ENCODE measurements at regions not wholly inside any gene's neighbourhood (a gene's known extent, or its start where the extent isn't known, plus 50 kb on each side); places are given as distances from the start of the nearest gene placed in this dataset.
"Not testable (repeated sequence)": the region's sequence is repeated elsewhere in the genome, so short reads cannot be mapped to it uniquely, and the experiment has no call there.

GRCh38 chr6:137286368-137286767, 67.2 kb upstream of the IFNGR1 start:
- ATAC-seq = no peak
- no peak for DNase-seq
- intact Hi-C loops (cut with DNase I, micrococcal nuclease) = no loop called here

GRCh38 chr6:137284811-137285110, 65.6 kb upstream of the IFNGR1 start:
- ATAC-seq (no peak), DNase-seq (no peak)
- intact Hi-C loops (cut with DNase I, micrococcal nuclease) = no loop called here

DNA sequence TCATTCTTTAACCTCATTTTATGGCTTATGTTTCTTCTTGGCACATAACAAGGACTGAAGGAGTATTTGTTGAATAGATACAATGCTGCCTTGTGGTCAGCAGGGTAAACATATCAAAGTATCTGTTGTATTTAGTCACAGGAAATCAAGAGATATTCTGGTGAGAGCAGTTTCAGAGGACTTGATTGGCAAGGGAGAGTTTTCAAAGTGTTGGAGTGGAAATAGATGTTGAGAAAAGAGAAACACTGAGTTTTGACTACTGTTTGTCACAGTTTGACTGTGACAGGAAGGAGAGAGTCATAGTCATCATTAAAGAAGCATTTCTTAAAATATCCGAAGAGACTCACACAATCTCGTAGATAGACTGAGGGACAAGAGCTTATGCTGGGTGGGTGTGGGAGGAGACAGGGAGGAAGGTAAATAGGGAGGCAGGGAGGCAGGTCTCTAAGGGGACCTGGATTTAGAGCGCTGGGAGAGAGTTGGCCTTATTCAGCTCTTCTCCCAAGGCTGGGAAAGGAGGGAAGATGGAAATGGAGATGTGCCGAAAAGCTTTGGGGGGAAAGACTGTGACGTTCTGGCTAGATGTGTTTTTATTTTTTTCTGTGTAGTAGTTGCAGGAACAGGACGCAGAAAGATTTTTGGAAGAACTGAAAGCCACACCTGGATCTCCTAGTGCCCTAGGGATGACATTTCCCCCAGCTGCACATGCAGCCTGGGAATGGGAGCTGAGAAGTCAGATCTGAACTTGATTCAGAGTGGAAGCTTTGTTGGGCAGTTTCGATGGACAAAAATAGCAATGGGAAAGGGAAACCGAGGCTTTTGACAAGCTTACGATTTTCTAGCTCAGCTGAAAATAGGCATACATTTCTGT, 65.0 kb upstream of the IFNGR1 start:
- ATAC-seq (no peak), DNase-seq (no peak)
- intact Hi-C loops (cut with DNase I, micrococcal nuclease) = no loop called here

- DNase-seq (no peak), ATAC-seq (no peak)
- intact Hi-C loops (cut with DNase I, micrococcal nuclease) = no loop called here
These were observed 63.9 kb upstream of the IFNGR1 start for GRCh38 chr6:137283080-137283479.

- ATAC-seq (no peak), DNase-seq (no peak)
- intact Hi-C loops (cut with DNase I, micrococcal nuclease) = no loop called here
These were observed 63.1 kb upstream of the IFNGR1 start for GRCh38 chr6:137282254-137282653.

GRCh38 chr6:137279279-137279678, 60.1 kb upstream of the IFNGR1 start:
- DNase-seq; ATAC-seq; intact Hi-C loops (cut with DNase I, micrococcal nuclease): not testable (repeated sequence)

GRCh38 chr6:137277971-137278637, 58.9 kb upstream of the IFNGR1 start:
- no peak for ATAC-seq
- intact Hi-C loops (cut with DNase I, micrococcal nuclease) = no loop called here
- no peak for DNase-seq

- ATAC-seq (no peak), DNase-seq (no peak)
- intact Hi-C loops (cut with DNase I, micrococcal nuclease) = loop anchor here in 1 of 2 donors (5.0 kb wide), 2 partner anchors 40 to 370 kb away; no protein-coding TSS in a partner anchor
These were observed 53.2 kb upstream of the IFNGR1 start for GRCh38 chr6:137272403-137272802.

DNA sequence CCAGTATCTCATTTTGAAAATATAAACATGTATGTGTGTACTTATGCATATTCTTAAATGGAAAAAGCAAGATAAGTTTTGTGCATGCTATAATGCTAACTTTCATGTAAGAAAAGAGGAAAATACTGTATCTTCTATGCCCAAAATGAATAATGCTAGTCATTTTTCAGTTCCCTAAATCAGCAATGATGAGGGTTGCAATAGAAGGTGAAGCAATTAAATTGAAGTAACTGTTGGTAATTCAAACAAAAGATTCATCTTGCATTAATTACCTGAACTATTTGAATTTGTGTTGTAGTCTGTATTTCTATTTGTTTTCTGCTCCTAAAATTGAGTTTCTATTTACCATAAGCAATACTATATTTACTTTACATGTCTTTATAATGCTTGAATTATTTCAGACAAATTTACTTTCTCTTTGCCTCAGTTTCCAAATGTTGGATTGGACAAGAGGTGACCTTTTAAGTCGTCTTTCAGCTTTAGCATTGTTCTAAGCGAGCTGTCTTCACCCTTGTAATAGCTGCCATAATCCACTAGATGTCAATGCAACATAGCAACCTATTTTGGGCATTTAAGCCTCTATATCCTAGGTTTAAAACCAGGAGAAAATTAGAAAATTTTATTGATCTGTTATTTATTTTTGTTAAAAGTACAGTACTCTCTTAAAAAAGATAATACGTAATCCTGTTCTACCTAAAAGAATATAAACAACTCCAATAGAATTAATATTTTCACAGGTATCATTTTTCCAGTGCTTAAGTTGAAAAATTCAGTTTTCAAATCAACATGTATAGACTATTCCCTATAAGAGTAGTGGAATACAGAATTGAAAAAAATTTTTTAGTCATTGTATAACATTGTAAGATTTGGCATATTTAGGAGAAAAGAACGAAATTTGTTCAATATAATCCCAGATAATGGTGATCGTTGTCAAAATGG, 52.3 kb upstream of the IFNGR1 start:
- ATAC-seq (peak; percentile 72), DNase-seq (no peak)
- intact Hi-C loops (cut with DNase I, micrococcal nuclease) = loop anchor here in 1 of 2 donors (5.0 kb wide), 2 partner anchors 41 to 371 kb away; no protein-coding TSS in a partner anchor

DNA sequence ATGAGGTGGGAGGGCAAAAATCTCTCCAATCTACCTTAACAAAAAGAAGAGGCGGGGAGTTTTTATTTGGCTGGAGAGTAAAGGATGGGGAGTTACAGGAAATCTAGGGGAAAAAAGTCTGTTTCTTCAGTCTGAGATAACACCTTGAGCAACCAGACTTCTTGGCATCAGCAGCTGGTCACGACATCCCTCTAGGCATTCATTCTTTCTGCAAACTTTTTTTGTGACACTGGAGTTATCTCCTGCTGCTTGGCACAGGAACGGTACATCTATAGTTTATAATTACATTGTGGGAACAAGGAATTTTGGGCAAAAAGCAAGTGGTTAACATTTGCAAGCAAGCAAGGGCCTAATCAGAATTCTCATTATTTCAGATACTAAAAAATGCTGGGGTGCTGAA, 50.6 kb upstream of the IFNGR1 start:
- DNase-seq (no peak), ATAC-seq (no peak)
- intact Hi-C loops (cut with DNase I, micrococcal nuclease) = loop anchor here in 1 of 2 donors (5.0 kb wide), 2 partner anchors 42 to 372 kb away; no protein-coding TSS in a partner anchor

GRCh38 chr6:137269347-137269746, 50.2 kb upstream of the IFNGR1 start:
- intact Hi-C loops (cut with DNase I, micrococcal nuclease) = no loop called here
- DNase-seq = no peak
- no peak for ATAC-seq
